HG03565 (cell line): ENCODE measurements at regions not wholly inside any gene's neighbourhood (a gene's known extent, or its start where the extent isn't known, plus 50 kb on each side); places are given as distances from the start of the nearest gene placed in this dataset.

Experiments used
- ATAC-seq: cut with Tn5 transposase; IDR thresholded peaks from one replicate; pipeline ENCODE4 v1.9.1; 2021; ENCODE audit warnings: mild to moderate bottlenecking, moderate library complexity; ENCODE audit not compliant: unreplicated experiment

GRCh38 chr16:27123795-27124409 is 57.2 kb downstream of the C16orf82 start:
- no peak for ATAC-seq

- ATAC-seq, result no peak
Observed at GRCh38 chr16:27127308-27127707, 60.6 kb downstream of the C16orf82 start.

GRCh38 chr16:27129401-27129800 is 62.7 kb downstream of the C16orf82 start:
- ATAC-seq, result no peak

- no peak for ATAC-seq
Observed at GRCh38 chr16:27138257-27138656, 65.1 kb upstream of the KDM8 start.

GRCh38 chr16:27145630-27146029 is 57.7 kb upstream of the KDM8 start:
- no peak for ATAC-seq

- peak; percentile 83 for ATAC-seq
Observed at GRCh38 chr16:27149986-27150385, 53.3 kb upstream of the KDM8 start.

- ATAC-seq, result no peak
Observed at GRCh38 chr16:27152121-27152520, 51.2 kb upstream of the KDM8 start.

GRCh38 chr16:27152801-27153200 is 50.5 kb upstream of the KDM8 start:
- ATAC-seq, result no peak
